GM11168 (cell line): ENCODE measurements at regions not wholly inside any gene's neighbourhood (a gene's known extent, or its start where the extent isn't known, plus 50 kb on each side); places are given as distances from the start of the nearest gene placed in this dataset.

Source experiments
- in situ Hi-C: fragments of 300-500 bp; cut with MboI; formaldehyde crosslinking; loops from one replicate; pipeline ENCODE4 v1.12.0; 2022; ENCODE audit warnings: low sequenced_read_pairs; ENCODE audit not compliant: unreplicated experiment

DNA sequence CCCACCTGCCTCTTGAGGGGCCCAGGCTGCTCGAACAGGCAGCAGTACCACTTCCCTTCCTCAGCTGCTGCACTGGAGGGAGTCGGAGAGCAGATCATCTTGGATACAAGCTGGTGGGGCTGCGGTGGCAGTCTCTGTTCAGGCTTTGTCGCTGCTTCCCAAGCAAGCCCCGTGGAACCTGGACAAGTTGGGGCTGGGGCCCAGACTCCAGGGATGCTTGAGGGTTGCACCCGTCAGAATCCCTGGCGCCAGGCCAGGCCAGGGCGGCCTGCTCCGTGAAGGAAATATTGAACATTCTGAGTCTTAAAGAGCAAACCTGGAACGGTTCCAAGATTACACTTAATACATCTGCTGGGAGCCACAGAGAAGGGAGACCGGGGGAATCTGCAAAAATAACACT, 310.1 kb upstream of the SORL1-AS1 start:
- in situ Hi-C loops, result no loop called here

DNA sequence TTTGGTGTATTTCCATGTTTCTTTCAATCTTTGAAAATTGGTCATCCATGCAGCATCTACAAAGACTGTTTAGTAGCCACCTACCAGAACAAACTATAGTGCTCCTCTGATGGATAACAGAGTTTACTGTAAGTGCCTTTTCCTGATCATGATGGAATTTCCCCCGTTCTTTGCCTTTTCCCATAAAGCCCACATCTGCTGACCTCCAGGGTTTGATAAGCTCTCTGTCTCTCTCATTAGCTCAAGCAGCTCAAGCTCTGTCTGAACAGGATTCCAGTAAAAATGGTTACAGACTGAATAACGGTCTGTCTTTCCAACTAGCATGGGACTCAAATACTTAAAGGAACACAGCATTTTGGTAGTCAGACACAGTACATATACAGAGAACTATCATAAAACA, 308.4 kb upstream of the SORL1-AS1 start:
- in situ Hi-C loops, result no loop called here

DNA sequence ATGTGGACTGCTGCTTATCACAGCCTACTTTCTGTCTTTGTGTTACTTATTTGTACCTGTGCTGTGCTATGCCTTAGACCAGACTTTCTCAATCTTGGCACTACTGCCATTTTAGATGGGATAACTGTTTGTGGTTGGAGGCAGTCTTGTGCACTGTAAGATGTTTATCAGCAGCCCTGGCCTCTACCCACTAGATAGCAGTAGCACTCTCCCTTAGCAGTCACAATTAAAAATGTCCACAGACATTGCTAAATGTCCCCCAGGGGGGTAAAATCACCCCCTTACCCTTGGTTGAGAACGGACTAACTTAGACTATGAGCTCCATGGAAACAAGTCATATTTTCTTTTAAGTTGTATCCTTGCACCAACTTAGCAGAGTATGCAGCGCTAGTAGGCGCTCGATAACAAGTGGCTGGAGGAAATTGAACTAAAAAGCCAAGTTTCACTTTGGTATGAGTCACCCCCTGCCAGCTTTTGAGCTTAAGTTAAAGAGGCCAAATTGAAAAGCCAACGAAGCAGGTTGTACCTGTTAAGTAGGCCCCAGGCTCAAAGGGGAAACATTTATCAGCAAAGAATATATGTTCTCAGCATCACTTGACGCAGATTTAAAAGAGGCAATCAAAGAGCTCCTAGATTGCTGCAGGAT, 304.8 kb upstream of the SORL1-AS1 start:
- in situ Hi-C loops, result no loop called here

DNA sequence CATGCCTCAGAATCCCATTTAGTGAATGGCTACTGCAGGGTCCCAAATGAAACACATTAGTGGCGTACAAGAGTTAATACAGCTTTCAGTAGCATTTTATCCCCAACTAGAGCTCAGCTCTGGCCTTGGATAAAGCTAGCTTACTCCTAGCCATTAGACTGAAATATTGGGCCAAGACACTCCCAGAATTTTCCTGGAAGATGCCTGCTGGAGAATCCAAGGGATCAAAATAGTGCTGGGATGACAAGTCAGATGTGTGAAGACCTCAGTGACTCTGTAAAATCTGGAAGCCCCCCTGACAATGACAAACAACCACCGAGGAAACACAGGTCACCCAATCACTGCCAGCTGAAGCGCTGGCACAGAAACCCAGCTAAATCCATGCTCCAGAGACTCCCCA, 303.1 kb upstream of the SORL1-AS1 start:
- in situ Hi-C loops, result no loop called here

DNA sequence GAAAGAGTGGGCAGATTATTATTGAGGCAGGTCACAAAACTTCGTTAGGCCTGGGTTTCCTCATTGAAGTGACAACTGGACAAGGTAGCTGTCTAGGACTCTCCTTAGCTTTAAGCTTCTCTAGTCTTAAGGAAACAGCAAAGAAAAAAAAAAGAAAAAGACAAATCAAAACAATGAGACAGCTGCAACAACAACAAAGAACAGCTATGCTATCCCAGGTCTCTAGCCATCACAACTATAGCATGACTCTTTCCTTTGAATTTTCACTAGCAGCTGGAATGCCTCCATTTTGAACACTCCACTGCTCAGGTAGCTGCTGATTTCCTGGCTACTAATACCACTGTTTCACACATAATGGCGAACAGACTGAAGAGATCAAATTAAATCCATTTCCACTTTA, 302.4 kb upstream of the SORL1-AS1 start:
- in situ Hi-C loops, result no loop called here

DNA sequence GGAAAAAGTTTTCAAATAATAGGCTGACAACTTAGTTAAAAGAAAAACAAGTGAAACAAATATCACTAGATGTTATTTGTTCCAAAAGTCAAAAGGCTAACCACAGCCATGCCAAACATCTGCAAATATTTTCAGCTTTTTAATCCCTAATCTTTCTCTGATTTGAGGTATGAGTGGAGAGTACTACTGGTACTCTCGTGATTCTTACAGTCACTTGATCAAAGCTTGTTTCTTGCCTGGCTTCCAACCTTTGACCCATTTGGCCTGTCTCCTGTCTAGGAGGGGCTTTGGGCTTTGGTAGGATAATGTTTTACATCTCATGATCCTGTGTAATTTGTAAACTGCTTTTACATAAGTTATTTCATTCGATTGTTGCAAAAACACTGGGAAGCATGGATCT, 301.8 kb upstream of the SORL1-AS1 start:
- in situ Hi-C loops, result no loop called here

DNA sequence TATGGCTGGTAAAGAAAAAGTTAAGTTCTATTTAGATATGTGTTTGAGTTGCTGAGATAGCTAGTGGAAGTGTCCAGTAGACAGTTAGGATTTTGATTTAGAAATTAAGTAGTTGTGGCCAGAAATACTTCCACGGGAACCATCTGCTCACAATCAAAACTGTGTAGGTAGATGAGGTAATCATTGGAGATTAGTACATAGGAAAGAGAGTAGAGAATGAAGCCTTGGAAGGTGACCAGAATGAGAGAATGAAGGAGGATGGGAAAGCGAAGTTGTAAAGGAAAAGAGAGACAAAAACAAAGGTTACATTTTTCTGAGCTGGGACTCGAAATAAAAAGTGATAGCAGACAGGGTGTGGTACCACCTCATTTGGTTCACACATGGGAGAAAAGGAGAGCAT, 296.9 kb upstream of the SORL1-AS1 start:
- in situ Hi-C loops, result no loop called here

DNA sequence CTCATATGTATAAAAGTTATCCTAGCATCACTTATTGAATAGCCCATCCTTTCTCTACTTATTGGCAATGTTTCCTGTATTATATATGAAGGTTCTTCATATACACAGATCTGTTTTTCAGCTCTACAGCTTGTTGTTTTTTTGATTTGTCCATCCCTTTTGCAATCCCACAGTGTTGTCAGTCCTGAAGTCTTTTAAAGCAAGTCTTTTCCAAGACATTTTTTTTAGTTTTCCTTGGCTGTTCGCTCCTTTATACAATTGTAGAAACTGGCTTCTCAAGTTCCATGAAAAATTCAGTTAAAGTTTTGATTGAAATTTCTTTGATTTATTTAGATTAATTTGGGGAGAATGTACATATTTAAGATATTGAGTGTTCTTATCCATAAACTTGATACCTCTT, 295.3 kb upstream of the SORL1-AS1 start:
- in situ Hi-C loops, result no loop called here

DNA sequence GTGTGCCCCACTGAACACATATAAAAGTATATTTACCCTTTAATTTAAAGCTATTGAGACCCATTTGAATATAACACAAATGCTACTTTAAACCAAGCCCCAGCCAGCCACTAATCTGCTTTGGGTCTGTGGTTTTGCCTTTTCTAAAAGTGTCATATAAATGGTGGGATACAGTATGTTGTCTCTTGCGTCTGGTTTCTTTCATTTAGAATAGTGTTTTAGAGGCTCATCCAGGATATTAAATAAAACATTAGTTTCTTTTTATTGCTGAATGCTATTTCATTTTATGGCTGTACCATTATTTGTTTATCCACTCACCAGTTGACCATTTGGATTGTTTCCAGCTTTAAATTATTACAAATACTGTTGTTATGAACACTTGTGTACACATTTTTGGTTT, 290.5 kb upstream of the SORL1-AS1 start:
- in situ Hi-C loops, result no loop called here

DNA sequence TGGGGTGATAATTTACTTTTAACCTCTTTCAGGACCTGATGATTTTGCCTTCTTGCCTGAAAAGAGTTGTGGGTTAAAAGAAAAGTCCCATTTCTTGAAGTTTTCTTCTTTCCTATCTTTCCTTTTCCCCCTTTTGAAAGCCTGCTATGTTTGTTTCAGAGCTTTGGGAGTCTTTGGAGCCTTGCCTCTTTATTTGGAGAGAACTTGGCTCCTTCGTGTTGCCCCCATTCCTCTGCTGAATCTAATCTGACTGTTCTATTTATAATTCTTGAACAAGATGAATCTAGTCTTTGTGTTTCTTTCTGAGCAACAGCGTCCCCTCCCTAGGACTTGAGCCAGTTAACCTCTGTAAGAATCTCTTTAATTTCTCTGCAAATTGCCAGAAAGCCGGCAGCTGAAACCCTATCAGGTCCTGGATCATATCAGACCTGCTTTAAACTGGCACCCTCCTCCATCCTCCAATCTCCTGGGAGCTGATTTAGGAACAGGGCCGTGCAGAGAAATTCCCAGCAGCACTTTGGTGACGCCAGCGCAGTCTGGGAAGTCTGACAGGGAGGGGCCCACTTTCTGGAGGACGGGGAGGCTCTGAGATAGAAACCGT, 289.1 kb upstream of the SORL1-AS1 start:
- in situ Hi-C loops, result no loop called here

DNA sequence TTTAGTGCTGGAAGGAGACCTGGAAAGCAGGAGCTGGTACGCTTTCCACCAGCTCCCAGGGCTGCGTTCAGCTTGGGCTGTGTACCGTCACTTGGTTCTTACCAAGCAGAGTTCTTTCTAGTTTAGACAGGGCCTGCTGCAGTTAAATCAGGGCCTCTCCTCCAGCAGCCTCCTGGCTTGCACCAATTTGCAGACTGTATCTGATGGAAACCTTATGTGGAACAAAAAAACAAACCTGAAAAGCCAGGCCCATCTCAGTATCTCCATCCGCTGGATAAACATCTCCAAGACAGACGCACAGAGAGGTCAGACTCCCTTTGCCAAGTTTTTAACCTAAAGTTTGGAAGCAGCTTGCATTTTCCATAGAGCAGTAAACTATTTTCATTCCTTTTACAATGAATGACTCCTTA, 288.6 kb upstream of the SORL1-AS1 start:
- in situ Hi-C loops, result no loop called here

DNA sequence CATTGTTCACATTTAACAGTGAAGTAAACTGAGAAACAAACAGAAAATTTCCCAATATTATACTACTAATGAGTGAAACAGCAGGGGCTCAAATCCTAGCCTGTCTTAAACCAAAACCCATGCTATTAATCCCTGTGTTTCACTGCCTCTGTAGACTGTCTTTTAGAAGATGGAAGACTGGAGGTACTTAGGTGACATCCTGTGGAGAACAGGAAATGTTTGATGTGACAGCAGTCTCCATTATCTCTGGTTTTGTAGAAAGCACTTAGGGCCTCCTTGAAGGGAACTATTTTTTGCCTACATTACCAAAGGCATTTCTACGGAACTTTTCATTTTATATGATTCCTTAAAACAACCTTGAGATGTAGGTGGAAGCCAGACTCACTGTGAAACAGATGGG, 288.1 kb upstream of the SORL1-AS1 start:
- in situ Hi-C loops, result no loop called here

DNA sequence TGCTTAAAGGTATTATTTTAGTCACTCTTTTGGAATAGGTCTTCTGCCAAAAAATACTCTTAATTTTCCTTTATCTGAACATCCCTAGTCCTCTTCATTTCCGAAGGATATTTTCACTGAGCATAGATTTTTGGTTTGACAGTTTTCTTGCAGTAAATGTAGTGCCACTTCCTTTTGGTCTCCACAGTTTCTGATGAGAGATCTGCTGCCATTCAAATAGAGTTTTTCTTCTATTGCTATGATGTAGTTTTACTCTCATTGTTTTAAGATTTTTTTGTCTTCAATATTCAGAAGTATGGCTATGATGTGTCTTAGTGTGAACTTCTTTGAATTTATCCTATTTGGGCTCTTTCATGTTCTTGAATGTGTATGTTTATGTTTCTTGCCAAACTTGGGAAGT, 281.1 kb upstream of the SORL1-AS1 start:
- in situ Hi-C loops, result no loop called here

DNA sequence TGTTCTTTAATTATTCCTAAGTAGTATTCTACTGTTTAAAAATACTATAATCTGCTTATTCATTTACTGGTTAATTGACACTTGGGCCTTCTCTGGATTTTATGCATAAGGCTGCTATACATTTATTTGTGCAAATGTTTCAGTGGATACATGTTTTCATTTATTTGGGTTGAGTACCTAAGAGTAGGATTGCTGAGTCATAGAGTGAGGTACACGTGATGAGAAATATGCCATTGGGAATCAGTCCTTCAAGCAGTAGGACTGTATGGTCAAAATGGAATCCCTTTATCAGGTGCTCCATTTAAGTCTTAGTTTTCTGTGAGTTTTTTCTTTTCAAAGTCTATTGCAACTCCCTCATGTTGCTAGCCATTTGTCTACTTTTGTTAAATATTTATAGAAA, 275.2 kb upstream of the SORL1-AS1 start:
- in situ Hi-C loops, result no loop called here

DNA sequence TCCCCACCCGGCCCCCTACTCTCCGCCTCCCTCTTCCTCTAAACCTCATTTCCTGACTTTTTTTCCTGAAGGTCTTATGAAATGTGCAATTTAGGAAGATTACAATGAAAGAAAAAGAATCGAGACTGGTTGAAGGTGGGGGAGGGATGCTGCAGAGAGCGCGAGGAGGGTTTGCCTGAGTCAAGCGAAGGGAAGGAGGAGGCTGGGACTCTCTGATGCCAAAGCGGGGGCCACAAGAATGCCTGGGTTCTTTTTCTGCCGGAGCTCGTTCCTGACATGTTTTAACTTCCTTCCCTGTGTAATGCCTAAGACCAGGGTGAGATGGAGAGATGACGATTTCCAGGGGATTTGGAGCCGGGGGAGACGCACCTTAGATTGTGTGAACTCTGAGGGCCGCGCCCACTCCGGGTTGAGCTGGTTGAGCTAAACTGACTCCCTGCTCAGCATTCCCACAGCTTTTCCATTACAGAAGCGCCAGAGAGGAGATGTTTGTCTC, 270.5 kb upstream of the SORL1-AS1 start:
- in situ Hi-C loops, result no loop called here

DNA sequence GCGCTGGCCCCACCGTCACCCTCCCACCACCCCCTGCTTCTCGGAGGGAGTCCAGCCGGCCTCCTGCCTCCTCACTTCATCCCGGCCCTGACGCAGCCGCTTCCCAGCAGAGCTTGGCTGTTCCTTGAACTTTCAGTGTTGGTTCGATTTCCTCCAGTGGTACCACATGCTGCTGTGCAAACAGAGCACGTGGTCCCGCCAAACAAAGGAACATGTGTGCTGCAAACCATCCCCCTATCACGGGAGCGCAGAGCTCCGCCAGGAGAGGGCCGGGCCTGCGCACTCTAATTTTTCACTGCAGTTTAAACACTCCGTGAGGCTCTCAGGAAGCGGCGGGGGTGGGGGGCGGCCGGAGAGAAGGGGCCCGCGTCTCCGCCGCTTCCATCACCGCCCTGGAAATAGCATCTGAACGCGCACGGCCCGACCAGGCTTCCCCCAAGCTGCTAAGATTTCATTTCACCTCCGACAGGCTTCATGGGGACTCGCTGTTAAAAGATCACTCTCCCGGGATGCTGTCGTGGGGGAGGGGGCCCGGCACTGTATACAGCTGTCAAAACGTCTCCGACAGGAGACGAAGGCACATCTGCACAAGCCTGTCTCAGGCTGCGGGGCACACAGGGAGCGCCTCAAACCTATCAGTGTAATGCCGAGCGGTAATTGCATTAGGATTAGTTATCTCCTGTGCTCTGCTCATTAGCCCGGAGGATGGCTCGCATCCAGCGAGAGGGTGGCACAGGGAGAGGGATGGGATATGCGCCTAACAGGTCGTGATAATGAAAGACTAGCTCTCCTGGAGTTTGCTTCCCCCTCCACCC, 269.9 kb upstream of the SORL1-AS1 start:
- in situ Hi-C loops, result no loop called here

DNA sequence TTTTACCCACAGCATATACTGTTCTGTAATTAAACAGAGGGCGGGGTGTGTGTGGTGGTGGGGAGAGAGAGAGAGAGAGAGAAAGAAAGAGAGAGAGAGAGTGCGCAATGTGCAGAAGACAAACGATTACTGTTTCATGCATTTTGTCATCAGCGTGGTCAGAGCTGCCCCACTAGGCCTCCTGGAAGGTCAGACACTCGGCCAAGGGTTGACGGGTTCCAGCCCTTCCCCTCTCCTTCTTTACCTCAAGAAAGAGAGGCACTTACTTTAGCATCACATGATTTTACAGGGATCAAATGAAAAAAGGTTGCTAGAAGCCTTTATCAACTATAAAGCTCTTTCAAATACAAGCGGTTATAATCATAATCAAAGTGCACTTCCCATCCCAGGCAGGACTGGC, 269.2 kb upstream of the SORL1-AS1 start:
- in situ Hi-C loops, result no loop called here

DNA sequence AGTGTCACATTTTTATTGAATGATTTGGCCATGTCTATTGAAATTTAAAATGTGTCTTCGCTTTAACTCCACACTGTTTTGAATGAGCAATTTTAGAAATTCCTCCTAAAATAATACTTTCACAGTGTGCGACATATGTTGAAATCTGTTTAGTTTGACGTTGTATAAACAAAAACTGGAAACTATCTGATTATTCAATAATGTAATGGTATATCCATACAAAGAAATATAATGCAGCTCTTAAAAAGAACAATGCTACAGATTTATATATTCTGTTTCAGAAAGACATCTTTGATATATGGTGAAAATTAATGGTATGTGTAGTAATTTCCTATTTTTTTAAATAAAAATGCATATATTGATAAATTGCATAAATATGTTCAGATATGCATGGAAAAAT, 268.7 kb upstream of the SORL1-AS1 start:
- in situ Hi-C loops, result no loop called here

DNA sequence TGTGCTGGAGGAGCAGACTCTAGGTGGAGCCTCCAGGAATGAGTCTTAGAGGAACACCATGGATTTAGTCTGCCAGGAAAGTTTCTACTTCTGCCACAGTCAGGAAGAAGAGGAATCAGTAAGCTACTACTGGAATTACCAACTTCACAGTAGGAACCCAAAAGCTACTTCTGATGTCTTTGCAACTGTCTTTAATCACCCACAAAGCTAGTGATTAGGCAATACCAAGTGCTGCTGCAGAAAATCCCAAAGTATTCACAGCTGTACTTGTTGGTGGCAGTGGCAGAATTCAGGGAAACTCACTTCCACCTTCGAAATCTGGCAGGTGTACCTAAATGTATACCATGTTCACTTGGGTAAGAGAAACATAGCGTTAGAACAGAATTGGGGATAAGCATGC, 264.5 kb upstream of the SORL1-AS1 start:
- in situ Hi-C loops, result no loop called here

DNA sequence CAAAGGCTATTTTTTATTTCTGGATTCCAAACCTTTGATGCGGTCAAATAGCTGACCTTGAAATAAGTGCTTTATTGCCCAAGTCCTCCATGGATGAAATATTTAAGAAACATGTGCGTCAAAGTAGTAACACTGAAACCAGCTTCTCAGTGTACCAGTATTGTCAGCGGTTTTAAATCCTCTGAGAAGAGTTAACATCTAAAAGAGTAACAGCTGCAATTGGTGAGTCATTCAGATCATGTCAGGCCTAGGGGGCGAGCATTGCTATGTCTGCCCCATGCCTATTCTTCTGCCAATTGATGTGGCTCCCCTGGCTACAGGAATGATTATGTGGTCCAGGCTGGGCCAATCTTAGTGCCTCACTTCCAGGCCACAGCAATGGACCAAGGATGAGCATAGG, 263.3 kb upstream of the SORL1-AS1 start:
- in situ Hi-C loops, result no loop called here

DNA sequence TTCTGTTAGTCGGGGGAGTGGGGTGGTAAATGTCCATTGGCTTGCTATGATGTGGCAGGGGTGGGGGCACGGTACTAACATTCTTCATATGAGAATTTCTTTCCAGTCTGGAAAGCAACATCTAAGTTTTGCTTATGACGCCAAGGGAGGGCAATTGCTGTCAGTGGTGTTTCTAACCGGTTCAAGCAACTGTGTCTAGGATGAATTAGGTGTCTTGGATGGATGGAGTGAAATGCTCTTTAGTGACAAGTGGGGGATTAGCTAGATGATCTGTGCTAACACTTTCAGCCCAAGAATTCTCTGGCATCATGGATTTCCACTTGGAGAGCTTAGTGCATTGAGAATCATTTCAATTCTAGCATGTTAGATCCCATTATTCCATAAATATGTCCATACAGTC, 262.6 kb upstream of the SORL1-AS1 start:
- in situ Hi-C loops, result no loop called here
